Stomach (tissue), 8 donors: ENCODE measurements at regions not wholly inside any gene's neighbourhood (a gene's known extent, or its start where the extent isn't known, plus 50 kb on each side); places are given as distances from the start of the nearest gene placed in this dataset.

Experiments used
- DNase-seq, 2 donors: peaks; one replicate each; pipeline versions ENCODE4 v3.0.0 to v3.0.0-alpha.2; 2013 to 2019
- H3K27ac ChIP-seq, 5 donors: fragments of 200-600 bp in 4 of 5; sonication (generic) in 4 of 5; one replicate each; pipeline ENCODE4 v1.5.1; 2013 to 2019; ENCODE audit warnings: mild to moderate bottlenecking in 1 of 5, moderate library complexity in 1 of 5
- H3K27me3 ChIP-seq, 3 donors: fragments of 200-600 bp; sonication (generic); one replicate each; pipeline ENCODE4 v1.5.1; 2017 to 2019; ENCODE audit warnings: mixed run types in 1 of 3
- H3K36me3 ChIP-seq, 4 donors: fragments of 200-600 bp; sonication (generic); 1 replicate in 3 of 4; 2 replicates in 1 of 4; pipeline ENCODE4 v1.5.1; 2016 to 2019
- H3K4me1 ChIP-seq, 4 donors: fragments of 200-600 bp; sonication (generic); one replicate each; pipeline ENCODE4 v1.5.1; 2016 to 2019
- H3K4me3 ChIP-seq, 4 donors: fragments of 200-600 bp; sonication (generic) in 3 of 4; one replicate each; pipeline ENCODE4 v1.5.1; 2016 to 2019; ENCODE audit warnings: mild to moderate bottlenecking in 1 of 4
- H3K9me3 ChIP-seq, 4 donors: fragments of 200-600 bp; sonication (generic); one replicate each; pipeline ENCODE4 v1.5.1; 2016 to 2019
- CTCF ChIP-seq, 7 experiments: fragments of 450-650 bp in 4 of 7; fragments of 200-600 bp in 3 of 7; sonication (generic) in 3 of 7; IDR thresholded peaks; one replicate each; pipeline ENCODE4 v1.5.1; 2016 to 2019; ENCODE audit warnings: antibody characterized with exemption in 7 of 7, control low read depth in 2 of 7, mild to moderate bottlenecking in 1 of 7
- EP300 ChIP-seq: sonication (generic); formaldehyde crosslinking; IDR thresholded peaks from one replicate; pipeline ENCODE4 v1.6.1; 2017; ENCODE audit warnings: antibody characterized with exemption
- POLR2A ChIP-seq, 4 donors: fragments of 450-650 bp; IDR thresholded peaks; one replicate each; pipeline ENCODE4 v1.6.1; 2016; ENCODE audit warnings: antibody characterized with exemption in 4 of 4, control low read depth in 2 of 4, mild to moderate bottlenecking in 1 of 4, moderate library complexity in 1 of 4
- POLR2AphosphoS5 ChIP-seq, 3 donors: sonication (generic); formaldehyde crosslinking; IDR thresholded peaks; one replicate each; pipeline ENCODE4 v1.6.1; 2016; ENCODE audit warnings: antibody characterized with exemption in 3 of 3
- WGBS, 5 donors: extraction: QIAGEN DNeasy Blood & Tissue Kit in 3 of 5; methylation state at CpG; one replicate each; pipeline versions ENCODE4 v1.1.5 to v1.1.7; 2013 to 2018; 5-methylcytosine and 5-hydroxymethylcytosine counted together
- intact Hi-C: fragments of 100-400 bp; cut with DNase I; formaldehyde crosslinking; loops from one replicate; pipeline ENCODE4 v1.15.1; 2023; ENCODE audit warnings: low total_unique reads
- donor health status: healthy with polysubstance abuse.
- donor health status: Bipolar disorder and iron deficiency.
- donor health status: healthy.

DNA sequence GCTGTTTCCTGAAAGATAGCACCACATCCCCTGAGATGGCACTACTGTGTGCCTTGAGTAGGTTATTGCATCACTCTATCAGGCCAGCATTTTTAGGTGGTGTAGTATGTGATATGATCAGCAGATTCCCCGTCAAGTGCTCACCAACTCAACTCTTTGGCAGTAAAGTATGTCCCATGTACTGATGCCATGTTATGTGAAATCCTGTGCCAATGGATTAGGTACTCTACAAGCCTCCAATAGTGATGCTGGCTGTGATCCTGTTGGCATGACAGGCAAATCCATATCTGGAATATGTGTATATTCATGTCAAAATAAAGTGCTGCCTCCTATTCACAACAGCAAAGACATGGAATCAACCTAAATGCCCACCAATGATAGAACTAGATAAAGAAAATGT, 137.2 kb upstream of the CAMK1G start:
- intact Hi-C loops: no loop called here
- no peak for TF ChIP-seq CTCF (IDR thresholded peaks at IDR 0.05)
- TF ChIP-seq POLR2AphosphoS5 (IDR thresholded peaks at IDR 0.05): no peak
- TF ChIP-seq POLR2A (IDR thresholded peaks at IDR 0.05): no peak
- no peak for TF ChIP-seq EP300
- Histone ChIP-seq H3K4me3 (no peak overlapping the region), H3K27ac (no peak overlapping the region), H3K4me1 (no peaks in the 10 kb centered on the region), H3K36me3 (no peaks in the 10 kb centered on the region), H3K9me3 (no peaks in the 10 kb centered on the region), H3K27me3 (no peaks in the 10 kb centered on the region)
- WGBS, 5 donors: 82 to 100% (median 90%) methylated on average over 1 of the region's 1 CpG
- DNase-seq: no peak

- no peaks in the 10 kb centered on the region for H3K4me1 ChIP-seq
- H3K36me3 ChIP-seq: no peaks in the 10 kb centered on the region
- intact Hi-C loops: no loop called here
- H3K9me3 ChIP-seq: no peaks in the 10 kb centered on the region
- H3K27ac ChIP-seq: no peak overlapping the region
- WGBS, 5 donors: 39 to 65% (median 56%) methylated on average over 2 of the region's 2 CpGs
- no peak for DNase-seq
- no peak for TF ChIP-seq EP300
- no peak for TF ChIP-seq CTCF (IDR thresholded peaks at IDR 0.05)
- no peak for TF ChIP-seq POLR2A (IDR thresholded peaks at IDR 0.05)
- TF ChIP-seq POLR2AphosphoS5 (IDR thresholded peaks at IDR 0.05): no peak
- no peak overlapping the region for H3K4me3 ChIP-seq
- no peaks in the 10 kb centered on the region for H3K27me3 ChIP-seq
Observed at GRCh38 chr1:209454340-209454994, 129.0 kb upstream of the CAMK1G start.

DNA sequence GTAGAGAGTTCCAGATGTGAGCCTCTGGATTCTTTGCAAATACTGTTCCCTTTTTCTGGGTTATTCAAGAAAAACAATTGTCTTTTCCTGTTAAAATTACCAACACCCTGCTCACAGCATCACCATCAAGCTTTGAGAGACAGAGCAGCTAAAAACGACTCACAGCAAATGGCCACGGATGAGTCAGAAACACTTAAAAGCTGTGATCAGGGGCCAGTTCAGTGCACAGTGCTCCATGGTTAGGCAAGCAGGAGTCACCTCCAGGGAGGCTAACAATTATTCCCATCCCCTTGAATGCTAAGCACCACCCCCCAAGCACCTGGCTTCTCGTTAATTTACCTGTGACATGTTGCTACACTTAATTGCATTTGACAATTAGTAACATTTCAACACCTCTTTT, 128.4 kb upstream of the CAMK1G start:
- no peak for DNase-seq
- intact Hi-C loops: no loop called here
- Histone ChIP-seq H3K4me1 (no peaks in the 10 kb centered on the region), H3K9me3 (no peaks in the 10 kb centered on the region), H3K27me3 (no peaks in the 10 kb centered on the region), H3K27ac (no peak overlapping the region), H3K4me3 (no peak overlapping the region), H3K36me3 (no peaks in the 10 kb centered on the region)
- TF ChIP-seq POLR2A (IDR thresholded peaks at IDR 0.05): no peak
- TF ChIP-seq CTCF (IDR thresholded peaks at IDR 0.05): no peak
- no peak for TF ChIP-seq EP300
- no peak for TF ChIP-seq POLR2AphosphoS5 (IDR thresholded peaks at IDR 0.05)
- 60 to 73% (median 70%) methylated on average over 3 of the region's 3 CpGs for WGBS, 5 donors

- intact Hi-C loops: no loop called here
- H3K27me3 ChIP-seq: no peaks in the 10 kb centered on the region
- H3K27ac ChIP-seq: no peak overlapping the region
- DNase-seq: peak in 1 of 2 donors; percentile 26
- no peak overlapping the region for H3K4me3 ChIP-seq
- 56 to 65% (median 64%) methylated on average over 6 of the region's 6 CpGs for WGBS, 5 donors
- peaks cover 0 to 6% (median under 1%) of the 10 kb centered on the region in 4 donors for H3K9me3 ChIP-seq
- no peaks in the 10 kb centered on the region for H3K4me1 ChIP-seq
- TF ChIP-seq CTCF (IDR thresholded peaks at IDR 0.05) (no peak), EP300 (no peak), POLR2A (IDR thresholded peaks at IDR 0.05) (no peak), POLR2AphosphoS5 (IDR thresholded peaks at IDR 0.05) (no peak)
- H3K36me3 ChIP-seq: no peaks in the 10 kb centered on the region
Observed at GRCh38 chr1:209455661-209456358, 127.7 kb upstream of the CAMK1G start.
